CD4-positive, alpha-beta T cell treated with Interferon alpha-2 for 1 hour (primary cell): ENCODE measurements at regions not wholly inside any gene's neighbourhood (a gene's known extent, or its start where the extent isn't known, plus 50 kb on each side); places are given as distances from the start of the nearest gene placed in this dataset.

ENCODE experiments used
- DNase-seq, 2 donors: peaks; one replicate each; pipeline ENCODE4 v3.0.0-alpha.2; 2020 to 2022

- no peak for DNase-seq
Measured at GRCh38 chr9:126127591-126127990, 199.0 kb upstream of the MVB12B start.

GRCh38 chr9:126128494-126129142 is 198.0 kb upstream of the MVB12B start:
- no peak for DNase-seq

- no peak for DNase-seq
Measured at GRCh38 chr9:126131066-126132010, 195.3 kb upstream of the MVB12B start.

GRCh38 chr9:126132746-126133145 is 193.9 kb upstream of the MVB12B start:
- DNase-seq, result no peak

GRCh38 chr9:126144196-126144595 is 182.4 kb upstream of the MVB12B start:
- no peak for DNase-seq

GRCh38 chr9:126144603-126145456 is 181.8 kb upstream of the MVB12B start:
- DNase-seq, result no peak

- DNase-seq, result no peak
Measured at GRCh38 chr9:126145887-126146253, 180.8 kb upstream of the MVB12B start.

- peak in 1 of 2 donors; percentile 1 for DNase-seq
Measured at GRCh38 chr9:126146254-126147145, 180.1 kb upstream of the MVB12B start.

- DNase-seq, result no peak
Measured at GRCh38 chr9:126147186-126147935, 179.3 kb upstream of the MVB12B start.

- DNase-seq, result no peak
Measured at GRCh38 chr9:126147936-126148870, 178.4 kb upstream of the MVB12B start.

- no peak for DNase-seq
Measured at GRCh38 chr9:126148994-126149393, 177.6 kb upstream of the MVB12B start.

- DNase-seq, result no peak
Measured at GRCh38 chr9:126149661-126150060, 177.0 kb upstream of the MVB12B start.

- no peak for DNase-seq
Measured at GRCh38 chr9:126150411-126151030, 176.1 kb upstream of the MVB12B start.

GRCh38 chr9:126151031-126151685 is 175.5 kb upstream of the MVB12B start:
- no peak for DNase-seq

- no peak for DNase-seq
Measured at GRCh38 chr9:126151686-126152134, 174.9 kb upstream of the MVB12B start.

- no peak for DNase-seq
Measured at GRCh38 chr9:126152622-126153362, 173.8 kb upstream of the MVB12B start.

GRCh38 chr9:126153382-126153781 is 173.2 kb upstream of the MVB12B start:
- DNase-seq, result no peak

- no peak for DNase-seq
Measured at GRCh38 chr9:126154182-126154827, 172.3 kb upstream of the MVB12B start.
